Prostate gland (tissue), 2 donors: ENCODE measurements at regions not wholly inside any gene's neighbourhood (a gene's known extent, or its start where the extent isn't known, plus 50 kb on each side); places are given as distances from the start of the nearest gene placed in this dataset.

Source experiments
- DNase-seq: peaks from one replicate; pipeline ENCODE4 v3.0.0-alpha.2; 2019; ENCODE audit warnings: low spot score
- H3K27ac ChIP-seq, 2 donors: fragments of 200-600 bp; sonication (generic); 2 replicates each; pipeline ENCODE4 v1.5.1; 2017 to 2019
- H3K27me3 ChIP-seq: fragments of 200-600 bp; sonication (generic); replicated peaks from 2 replicates; pipeline ENCODE4 v1.5.1; 2019; ENCODE audit not compliant: insufficient read depth
- H3K36me3 ChIP-seq, 2 donors: fragments of 200-600 bp; sonication (generic); 1 replicate in 1 of 2; 2 replicates in 1 of 2; pipeline versions ENCODE4 v1.5.1 to v1.8.1; 2017 to 2019
- H3K4me1 ChIP-seq: fragments of 200-600 bp; sonication (generic); replicated peaks from 2 replicates; pipeline ENCODE4 v1.5.1; 2019
- H3K4me3 ChIP-seq, 2 donors: fragments of 200-600 bp; sonication (generic); 2 replicates each; pipeline ENCODE4 v1.5.1; 2017 to 2019
- H3K9me3 ChIP-seq: fragments of 200-600 bp; sonication (generic); 2 replicates; pipeline ENCODE4 v1.5.1; 2017
- POLR2A ChIP-seq: fragments of 450-650 bp; IDR thresholded peaks from one replicate; pipeline ENCODE4 v1.6.1; 2016; ENCODE audit warnings: antibody characterized with exemption, mild to moderate bottlenecking
- POLR2AphosphoS5 ChIP-seq: sonication (generic); formaldehyde crosslinking; IDR thresholded peaks from one replicate; pipeline ENCODE4 v1.6.1; 2017; ENCODE audit warnings: antibody characterized with exemption
- WGBS: methylation state at CpG from one replicate; pipeline ENCODE4 v1.1.5; 2018; 5-methylcytosine and 5-hydroxymethylcytosine counted together
- intact Hi-C: fragments of 100-400 bp; cut with DNase I; formaldehyde crosslinking; loops from one replicate; pipeline ENCODE4 v1.14.2; 2022
- TF ChIP-seq, protein P1 (sequence below), 4 experiments: fragments of 200-600 bp in 2 of 4; fragments of 450-650 bp in 2 of 4; sonication (generic) in 2 of 4; IDR thresholded peaks; 1 replicate in 3 of 4; 2 replicates in 1 of 4; pipeline ENCODE4 v1.5.1; 2016 to 2019; ENCODE audit warnings: antibody characterized with exemption in 4 of 4, mild to moderate bottlenecking in 2 of 4, moderate library complexity in 2 of 4

DNA sequence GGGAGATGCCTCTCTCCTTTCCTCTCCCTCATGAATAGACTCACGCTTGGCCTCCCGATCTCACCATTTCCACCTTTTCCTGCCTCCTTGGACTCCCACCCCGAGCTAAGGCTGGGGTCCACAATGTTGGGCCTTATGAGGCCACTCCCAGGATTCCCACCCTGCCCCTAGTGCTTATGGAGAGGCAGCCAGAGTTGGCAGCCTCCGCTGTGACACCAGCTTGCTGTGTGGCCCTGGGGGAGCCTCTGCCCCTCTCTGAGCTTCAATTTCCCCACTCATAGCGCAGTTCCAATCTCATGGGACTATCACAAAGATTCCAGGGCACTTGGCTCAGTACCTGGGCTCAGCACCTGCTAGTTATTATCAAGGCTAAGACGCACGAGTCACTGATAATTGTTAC, 118.7 kb upstream of the WNT4 start:
- Histone ChIP-seq H3K4me1 (peaks cover 17% of the 10 kb centered on the region), H3K9me3 (no peaks in the 10 kb centered on the region), H3K27me3 (no peaks in the 10 kb centered on the region), H3K36me3 (no peaks in the 10 kb centered on the region), H3K27ac (no peak overlapping the region), H3K4me3 (no peak overlapping the region)
- TF ChIP-seq POLR2AphosphoS5 (no peak), POLR2A (no peak)
- TF ChIP-seq, protein P1, sequence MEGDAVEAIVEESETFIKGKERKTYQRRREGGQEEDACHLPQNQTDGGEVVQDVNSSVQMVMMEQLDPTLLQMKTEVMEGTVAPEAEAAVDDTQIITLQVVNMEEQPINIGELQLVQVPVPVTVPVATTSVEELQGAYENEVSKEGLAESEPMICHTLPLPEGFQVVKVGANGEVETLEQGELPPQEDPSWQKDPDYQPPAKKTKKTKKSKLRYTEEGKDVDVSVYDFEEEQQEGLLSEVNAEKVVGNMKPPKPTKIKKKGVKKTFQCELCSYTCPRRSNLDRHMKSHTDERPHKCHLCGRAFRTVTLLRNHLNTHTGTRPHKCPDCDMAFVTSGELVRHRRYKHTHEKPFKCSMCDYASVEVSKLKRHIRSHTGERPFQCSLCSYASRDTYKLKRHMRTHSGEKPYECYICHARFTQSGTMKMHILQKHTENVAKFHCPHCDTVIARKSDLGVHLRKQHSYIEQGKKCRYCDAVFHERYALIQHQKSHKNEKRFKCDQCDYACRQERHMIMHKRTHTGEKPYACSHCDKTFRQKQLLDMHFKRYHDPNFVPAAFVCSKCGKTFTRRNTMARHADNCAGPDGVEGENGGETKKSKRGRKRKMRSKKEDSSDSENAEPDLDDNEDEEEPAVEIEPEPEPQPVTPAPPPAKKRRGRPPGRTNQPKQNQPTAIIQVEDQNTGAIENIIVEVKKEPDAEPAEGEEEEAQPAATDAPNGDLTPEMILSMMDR (IDR thresholded peaks at IDR 0.05): no peak
- intact Hi-C loops: no loop called here
- 87% methylated on average over 7 of the region's 7 CpGs for WGBS
- no peak for DNase-seq

DNA sequence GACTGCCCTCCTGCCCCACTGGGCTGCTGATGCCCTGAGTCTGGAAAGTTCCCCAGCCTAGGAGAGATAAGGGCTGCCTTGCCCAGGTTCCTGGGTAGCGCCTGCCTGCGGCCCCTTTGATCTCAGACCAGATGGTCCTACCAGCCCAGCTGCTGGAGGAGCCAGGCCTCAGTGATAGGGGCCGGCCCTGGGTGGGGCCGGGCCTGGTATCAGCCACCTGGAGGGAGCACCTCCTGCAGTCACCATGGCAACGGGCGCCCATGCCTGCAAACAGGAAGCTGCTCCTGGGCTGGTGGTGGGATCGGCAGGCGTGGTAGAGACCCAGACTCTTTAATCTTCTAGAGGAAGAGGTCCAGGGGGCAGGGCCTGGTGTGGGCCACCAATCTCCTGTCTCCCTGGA, 119.7 kb upstream of the WNT4 start:
- Histone ChIP-seq H3K4me1 (peaks cover 17% of the 10 kb centered on the region), H3K4me3 (no peak overlapping the region), H3K36me3 (no peaks in the 10 kb centered on the region), H3K27ac (no peak overlapping the region), H3K27me3 (no peaks in the 10 kb centered on the region), H3K9me3 (no peaks in the 10 kb centered on the region)
- DNase-seq: no peak
- 68% methylated on average over 8 of the region's 8 CpGs for WGBS
- intact Hi-C loops: no loop called here
- TF ChIP-seq POLR2AphosphoS5 (no peak), POLR2A (no peak)
- TF ChIP-seq, protein P1 (IDR thresholded peaks at IDR 0.05): no peak

DNA sequence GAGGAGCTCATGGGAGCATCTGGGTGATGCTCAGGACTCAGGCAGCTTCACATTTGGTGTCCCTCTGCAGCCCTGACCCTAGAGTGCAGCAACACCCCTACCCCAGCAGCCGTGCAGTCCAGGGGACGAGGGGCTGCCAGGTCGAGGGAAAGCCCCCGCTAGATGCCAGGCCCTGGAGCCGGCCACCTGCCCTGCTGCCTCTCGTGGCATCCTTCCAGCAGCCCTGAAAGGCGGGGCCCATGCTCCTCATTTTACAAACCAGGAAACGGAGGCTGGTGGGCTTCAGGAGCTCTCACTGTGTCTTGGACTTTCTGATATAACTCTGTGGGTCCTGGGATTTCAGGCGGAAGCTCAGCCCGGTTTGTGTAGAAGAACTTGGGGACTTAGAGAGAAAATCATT, 120.5 kb upstream of the WNT4 start:
- H3K27me3 ChIP-seq: no peaks in the 10 kb centered on the region
- no peak for TF ChIP-seq POLR2AphosphoS5
- no peak for TF ChIP-seq POLR2A
- TF ChIP-seq, protein P1 (IDR thresholded peaks at IDR 0.05): no peak
- 69% methylated on average over 9 of the region's 10 CpGs for WGBS
- H3K36me3 ChIP-seq: no peaks in the 10 kb centered on the region
- H3K27ac ChIP-seq: no peak overlapping the region
- H3K4me1 ChIP-seq: peaks cover 12% of the 10 kb centered on the region
- H3K9me3 ChIP-seq: no peaks in the 10 kb centered on the region
- no peak overlapping the region for H3K4me3 ChIP-seq
- no peak for DNase-seq
- intact Hi-C loops: no loop called here

DNA sequence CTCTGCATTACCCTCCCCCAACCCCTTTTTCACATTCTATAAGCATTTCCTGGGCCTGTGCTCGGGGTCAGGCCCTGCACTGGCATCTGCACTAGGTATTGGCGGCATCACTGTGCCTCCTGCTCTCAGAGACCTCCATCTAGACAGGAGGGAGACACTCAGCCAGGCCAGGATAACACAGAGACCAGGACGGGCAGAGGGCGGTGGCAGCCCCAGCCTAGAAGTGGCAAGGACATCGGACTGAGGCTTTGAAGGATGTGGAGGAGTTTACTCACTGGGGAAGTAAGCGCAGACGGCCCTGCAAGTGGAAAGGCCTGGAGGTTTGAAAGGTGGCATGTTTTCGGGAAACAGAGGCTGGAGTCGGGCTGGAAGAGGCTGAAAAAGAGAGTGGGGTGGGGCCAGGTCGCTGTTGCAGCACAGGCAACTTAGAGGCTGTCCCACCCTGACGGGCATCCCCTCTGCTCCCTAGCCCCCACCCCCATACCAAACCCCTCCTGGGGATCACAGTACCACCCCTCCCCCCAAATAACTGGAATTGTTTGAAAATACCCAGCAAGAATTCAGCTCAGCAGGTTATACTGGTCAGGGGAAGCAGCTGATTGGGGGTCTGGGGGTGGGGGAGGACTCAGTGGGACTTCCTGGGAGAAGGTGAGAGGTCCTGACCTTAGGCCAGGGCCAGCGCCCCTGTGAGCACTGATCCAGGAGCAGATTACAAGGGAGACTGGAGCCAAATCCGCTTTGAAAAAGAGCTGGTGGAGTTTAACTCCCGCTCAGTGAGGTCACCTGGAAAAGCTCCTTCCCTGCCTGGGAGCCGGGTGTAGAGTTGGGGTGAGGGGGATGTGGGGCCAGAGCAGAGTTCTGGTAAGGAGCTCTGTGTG, 121.8 kb upstream of the WNT4 start:
- intact Hi-C loops: no loop called here
- WGBS: 85% methylated on average over 15 of the region's 15 CpGs
- Histone ChIP-seq H3K36me3 (no peaks in the 10 kb centered on the region), H3K27me3 (no peaks in the 10 kb centered on the region), H3K4me3 (no peak overlapping the region), H3K9me3 (no peaks in the 10 kb centered on the region), H3K4me1 (peaks cover under 1% of the 10 kb centered on the region), H3K27ac (no peak overlapping the region)
- TF ChIP-seq, protein P1 (IDR thresholded peaks at IDR 0.05): no peak
- TF ChIP-seq POLR2AphosphoS5 (no peak), POLR2A (no peak)
- no peak for DNase-seq

DNA sequence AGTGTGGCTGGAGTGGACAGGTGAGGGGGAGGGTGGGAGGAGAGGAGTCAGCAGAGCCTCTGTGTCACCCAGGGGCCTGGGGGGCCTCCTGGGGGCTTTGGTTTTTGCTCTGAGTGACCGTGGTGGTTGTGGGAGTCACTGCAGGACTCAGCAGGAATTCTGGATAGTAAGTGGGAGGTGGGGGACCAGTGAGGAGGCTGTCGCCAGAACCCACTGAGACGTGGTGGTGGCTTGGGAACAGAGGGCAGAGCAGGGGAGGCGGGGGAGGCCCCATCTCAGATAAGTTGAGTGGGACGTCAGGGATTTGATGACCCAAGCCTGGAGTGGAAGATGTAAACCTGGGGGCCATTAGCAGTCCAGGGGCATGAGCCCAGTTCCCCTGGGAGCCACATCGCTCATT, 123.2 kb upstream of the WNT4 start:
- Histone ChIP-seq H3K27ac (no peak overlapping the region), H3K4me3 (no peak overlapping the region), H3K9me3 (no peaks in the 10 kb centered on the region), H3K36me3 (no peaks in the 10 kb centered on the region), H3K4me1 (no peaks in the 10 kb centered on the region), H3K27me3 (no peaks in the 10 kb centered on the region)
- intact Hi-C loops: no loop called here
- TF ChIP-seq POLR2A: no peak
- no peak for TF ChIP-seq POLR2AphosphoS5
- TF ChIP-seq, protein P1 (IDR thresholded peaks at IDR 0.05): no peak
- 71% methylated on average over 6 of the region's 6 CpGs for WGBS
- DNase-seq: no peak
